H54 (cell line): ENCODE measurements at regions not wholly inside any gene's neighbourhood (a gene's known extent, or its start where the extent isn't known, plus 50 kb on each side); places are given as distances from the start of the nearest gene placed in this dataset.
"Not testable (repeated sequence)": the region's sequence is repeated elsewhere in the genome, so short reads cannot be mapped to it uniquely, and the experiment has no call there.

Experiments used
- DNase-seq: peaks from one replicate; pipeline ENCODE4 v3.0.0; 2011; ENCODE audit warnings: low spot score, mixed read lengths; ENCODE audit not compliant: insufficient read length
- FAIRE-seq: peaks from 3 replicates; lab custom pipeline; 2011; peaks lifted over from hg19 to GRCh38; lab: Jason Lieb, UNC
- POLR2A ChIP-seq: IDR thresholded peaks from 2 replicates; pipeline ENCODE4 v1.6.1; 2011; ENCODE audit warnings: low read depth, mild to moderate bottlenecking, low read length

DNA sequence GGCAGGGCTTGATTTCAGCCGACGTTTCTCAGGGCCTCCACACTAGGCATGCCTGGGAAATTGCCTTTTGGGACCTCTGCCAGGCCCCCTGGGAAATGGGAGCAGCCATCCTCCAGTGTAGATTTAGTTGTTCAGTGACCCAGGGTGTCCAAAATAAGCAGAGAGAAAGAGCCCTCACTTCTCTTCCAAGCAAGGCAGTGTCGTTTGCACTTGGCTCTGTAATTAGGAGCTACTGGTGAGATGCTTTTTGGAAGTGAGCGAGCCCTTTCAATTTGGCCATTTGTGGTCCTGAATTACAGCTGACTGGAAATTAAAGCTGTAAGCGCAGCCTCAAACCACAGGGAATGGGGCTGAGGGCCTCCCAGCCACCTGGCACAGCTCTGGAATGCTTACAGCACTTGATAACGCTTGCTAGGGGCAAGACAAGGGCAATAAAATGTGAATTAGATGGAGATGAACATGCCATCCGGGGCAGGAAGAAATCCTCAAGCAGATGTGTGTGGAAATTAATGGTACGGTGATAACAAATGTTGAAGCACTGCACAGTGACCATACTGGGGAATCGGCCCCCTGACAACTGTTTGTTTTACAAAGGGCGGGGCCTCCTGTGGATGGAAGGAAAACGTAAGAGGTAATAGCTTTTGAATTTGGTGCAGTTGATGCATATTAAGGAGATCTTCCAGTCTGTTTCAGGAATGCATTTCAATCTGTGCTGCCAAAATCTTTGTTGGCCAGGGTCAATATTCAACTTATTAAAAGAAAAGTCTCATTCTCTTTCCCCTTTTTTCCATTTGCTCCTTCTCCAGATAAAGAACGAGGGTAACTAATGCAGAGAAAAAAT is 173.1 kb downstream of the UXS1 start:
- no peak for TF ChIP-seq POLR2A
- no peak for DNase-seq
- FAIRE-seq, result no peak

DNA sequence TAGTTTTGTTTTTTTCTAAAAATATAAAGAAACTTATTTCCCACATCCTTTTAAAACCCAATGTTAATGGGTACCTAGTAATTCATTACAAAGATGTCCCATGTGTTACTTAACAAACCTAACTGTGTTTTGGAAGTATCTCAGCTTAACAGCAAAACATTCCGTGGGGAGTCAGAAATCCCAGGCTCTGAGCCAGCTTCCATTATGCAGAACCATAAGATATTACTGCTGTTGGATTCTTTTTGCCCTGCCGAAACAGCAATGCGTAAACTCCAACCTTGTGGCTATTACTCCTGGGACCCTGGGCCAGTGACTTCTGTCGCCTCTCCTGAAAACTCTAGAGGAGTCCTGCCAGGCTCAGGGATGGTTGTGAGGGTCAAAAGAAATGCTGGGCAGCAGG is 174.1 kb downstream of the UXS1 start:
- no peak for TF ChIP-seq POLR2A
- FAIRE-seq (no peak), DNase-seq (no peak)

DNA sequence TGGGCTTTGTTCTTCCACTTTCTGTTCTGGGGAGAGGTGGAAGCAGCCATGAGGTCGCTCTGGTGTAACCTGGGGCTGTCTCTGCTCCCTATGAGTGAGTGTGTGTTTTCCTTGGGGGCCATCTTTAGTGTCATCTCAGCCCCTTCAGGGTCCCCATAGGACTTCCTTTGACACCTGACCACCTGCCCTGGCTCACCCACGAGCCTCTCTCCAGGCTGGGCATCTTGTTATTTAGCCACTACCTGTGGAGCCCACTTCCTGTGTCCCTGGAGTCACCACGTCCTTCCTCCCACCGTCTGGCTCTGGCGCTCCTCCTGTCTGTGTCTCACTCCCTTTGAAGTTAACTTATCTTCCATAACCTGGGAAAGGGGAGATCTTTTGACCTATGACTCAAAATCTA is 176.0 kb downstream of the UXS1 start:
- FAIRE-seq (no peak), DNase-seq (no peak)
- TF ChIP-seq POLR2A, result no peak

DNA sequence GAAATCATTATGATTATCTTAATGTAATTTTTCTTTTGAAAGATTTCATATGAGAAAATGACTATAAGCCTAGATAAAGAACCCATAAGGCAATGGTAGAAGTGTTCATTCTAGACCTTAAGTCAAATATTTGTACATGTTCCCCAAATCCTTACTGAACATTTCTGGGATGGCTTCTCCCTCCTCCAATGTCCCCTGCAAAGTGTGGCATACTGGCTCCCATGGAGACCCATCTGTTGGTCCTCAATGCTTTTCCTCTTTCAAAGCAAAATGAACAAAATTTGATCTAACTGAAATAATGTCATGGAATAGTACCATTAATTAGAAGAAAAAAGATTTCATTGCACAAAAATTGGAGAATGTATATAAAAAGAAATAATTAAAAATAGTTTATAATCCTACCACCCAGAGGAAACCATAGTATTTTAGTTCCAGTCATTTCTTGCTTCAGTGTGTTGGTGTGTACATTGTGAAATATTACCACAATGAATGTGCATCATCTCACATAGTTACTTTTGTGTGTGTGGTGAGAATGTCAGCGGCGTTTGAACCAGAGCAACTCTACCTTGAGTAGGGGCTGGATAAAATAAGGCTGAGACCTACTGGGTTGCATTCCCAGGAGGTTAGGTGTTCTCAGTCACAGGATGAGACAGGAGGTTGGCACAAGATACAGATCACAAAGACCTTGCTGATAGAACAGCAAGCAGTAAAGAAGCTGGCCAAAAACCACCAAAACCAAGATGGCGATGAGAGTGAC is 181.3 kb downstream of the UXS1 start:
- no peak for DNase-seq
- TF ChIP-seq POLR2A, result no peak
- FAIRE-seq, result no peak

DNA sequence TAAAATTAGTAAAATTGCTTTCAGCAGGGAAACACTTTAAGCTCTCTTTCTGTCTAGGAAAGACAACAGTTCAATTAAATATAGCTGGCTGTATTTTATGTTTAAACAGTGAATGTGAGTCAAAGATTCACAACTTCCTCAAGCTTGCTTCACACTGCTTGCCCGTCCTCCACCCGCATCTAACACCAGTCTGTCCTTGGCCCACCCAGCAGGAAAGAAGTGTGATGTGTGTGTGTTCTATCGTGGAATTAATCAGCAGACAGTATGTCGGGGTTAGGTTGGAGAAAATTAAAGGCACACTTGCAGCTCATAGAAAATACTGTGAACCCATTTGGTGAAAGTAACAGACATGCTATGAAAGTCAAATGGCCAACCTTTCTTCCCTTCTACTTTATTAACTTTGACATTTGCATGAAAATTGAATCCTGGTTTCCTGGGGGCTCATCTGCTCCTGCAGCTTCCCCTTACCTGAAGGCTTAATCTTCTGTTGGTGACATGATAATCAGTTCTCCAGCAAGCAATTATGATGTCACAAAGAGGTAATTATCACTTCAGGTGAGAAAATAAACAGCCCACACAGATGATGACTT is 182.0 kb downstream of the UXS1 start:
- FAIRE-seq (no peak), DNase-seq (no peak)
- TF ChIP-seq POLR2A, result no peak

DNA sequence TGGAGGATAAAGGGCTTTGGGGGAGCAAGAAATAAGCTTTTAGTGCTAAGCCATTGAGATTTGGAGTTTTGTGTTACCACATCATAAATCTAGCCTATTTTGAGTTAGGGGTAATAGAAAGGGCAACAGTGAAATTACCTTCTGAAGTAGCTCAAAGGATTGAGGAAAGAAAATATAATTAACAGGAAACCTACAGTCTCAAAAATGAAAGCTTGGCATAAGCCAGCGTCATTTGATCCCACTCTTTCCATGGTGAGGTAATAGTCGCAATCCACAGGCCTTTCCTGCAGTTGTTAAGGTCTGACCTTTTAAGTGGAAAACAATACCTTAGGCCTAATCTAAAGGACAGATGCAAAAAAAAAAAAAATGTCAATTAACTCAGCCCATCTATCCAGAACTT is 182.7 kb downstream of the UXS1 start:
- FAIRE-seq (no peak), DNase-seq (no peak)
- TF ChIP-seq POLR2A, result no peak

DNA sequence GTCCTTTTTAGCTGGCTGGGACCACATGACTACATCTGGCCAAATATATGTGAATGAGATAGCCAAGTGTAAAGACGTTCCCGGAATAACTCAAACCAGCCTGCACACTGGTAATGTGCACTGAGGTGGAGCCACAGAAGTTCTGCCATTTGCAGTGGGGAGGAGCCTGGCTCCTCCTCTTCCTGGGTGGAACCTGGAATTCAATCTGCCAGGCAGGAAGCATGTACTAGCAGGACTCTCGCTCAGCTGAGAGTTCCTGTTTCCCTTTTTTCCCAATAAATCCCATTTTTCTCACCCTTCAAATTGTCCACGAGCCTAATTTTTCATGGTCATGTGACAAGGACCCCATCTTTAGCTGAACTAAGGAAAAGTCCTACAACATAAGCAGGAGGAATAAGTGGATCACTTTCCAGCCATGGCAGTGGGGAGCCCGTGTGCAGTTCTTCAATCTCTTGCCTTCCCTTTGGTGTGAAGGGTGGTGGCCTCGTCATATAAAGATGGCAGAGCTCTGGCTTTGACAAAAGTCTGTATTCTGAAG is 183.2 kb downstream of the UXS1 start:
- DNase-seq (no peak), FAIRE-seq (no peak)
- TF ChIP-seq POLR2A, result no peak

DNA sequence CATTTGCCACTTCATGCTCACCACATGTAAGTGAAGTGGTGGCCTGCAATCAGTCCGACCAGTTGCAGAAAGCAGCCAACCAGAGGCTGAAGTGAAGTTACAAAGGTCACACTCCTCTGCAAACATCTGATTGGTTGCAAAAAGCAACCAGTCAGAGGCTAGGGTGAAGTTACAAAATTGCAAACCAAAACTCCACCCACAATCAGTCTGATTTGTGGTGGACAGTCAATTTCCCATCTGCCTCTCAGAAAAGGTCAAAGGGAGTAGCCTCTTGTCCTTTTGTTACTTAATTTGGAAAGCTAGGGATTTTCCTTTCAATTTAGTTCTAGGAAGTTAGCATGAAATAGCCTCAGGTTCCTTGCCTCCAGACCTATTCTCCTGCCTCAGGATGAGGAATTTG is 185.0 kb downstream of the UXS1 start:
- FAIRE-seq, result no peak
- no peak for TF ChIP-seq POLR2A
- no peak for DNase-seq

DNA sequence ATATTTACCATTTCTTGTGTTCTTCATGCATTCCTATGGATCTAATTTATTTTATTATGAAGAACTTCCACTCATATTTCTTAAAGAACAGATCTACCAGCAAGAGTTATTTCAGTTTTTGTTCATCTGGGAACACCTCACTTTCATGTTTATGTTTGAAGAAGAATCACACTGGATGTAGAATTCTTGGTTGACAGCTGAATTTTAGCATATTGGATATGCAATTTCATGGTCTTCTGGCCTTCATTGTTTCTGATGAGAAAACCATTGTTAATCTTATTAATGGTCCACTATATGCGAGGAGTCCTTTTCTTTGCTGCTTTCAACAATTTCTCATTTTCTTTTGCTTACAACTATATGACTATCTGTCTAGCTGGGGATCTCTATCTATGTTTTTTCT is 189.2 kb downstream of the UXS1 start:
- DNase-seq (no peak), FAIRE-seq (no peak)
- no peak for TF ChIP-seq POLR2A

DNA sequence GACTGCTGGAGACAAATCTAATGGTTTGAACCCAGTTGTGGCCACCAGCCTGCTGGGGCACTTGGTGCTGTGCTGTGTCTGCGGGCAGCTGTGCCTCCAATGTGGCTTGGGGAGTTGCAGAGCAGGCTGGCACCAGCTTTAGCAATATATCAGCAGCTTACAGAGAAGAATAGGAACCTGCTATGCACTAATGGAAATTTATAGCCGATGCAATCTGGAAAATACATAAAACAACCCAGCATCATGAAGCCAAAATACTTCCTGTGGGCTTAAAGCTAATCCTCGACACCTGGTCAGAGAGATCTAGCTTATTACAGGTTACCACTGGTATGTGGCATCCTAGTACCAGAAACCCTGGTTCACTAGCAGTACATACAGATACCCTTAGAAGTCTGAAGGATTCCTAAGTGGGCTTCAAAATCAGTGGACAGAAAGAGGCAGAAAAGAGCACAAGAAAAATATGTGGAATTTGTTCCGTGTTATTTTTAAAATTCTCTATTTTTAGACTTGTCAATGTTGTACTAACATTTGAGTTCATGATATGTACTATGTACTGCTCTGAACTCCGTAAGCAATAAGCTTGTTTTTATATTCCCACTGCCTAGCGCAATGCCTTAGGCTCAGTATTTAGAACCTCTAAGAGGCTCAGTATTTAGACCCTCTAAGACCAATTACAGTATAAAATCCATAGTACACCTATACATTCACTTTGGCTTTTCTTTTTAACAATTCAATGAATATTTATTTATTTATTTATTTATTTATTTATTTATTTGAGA is 194.7 kb downstream of the UXS1 start:
- no peak for FAIRE-seq

DNA sequence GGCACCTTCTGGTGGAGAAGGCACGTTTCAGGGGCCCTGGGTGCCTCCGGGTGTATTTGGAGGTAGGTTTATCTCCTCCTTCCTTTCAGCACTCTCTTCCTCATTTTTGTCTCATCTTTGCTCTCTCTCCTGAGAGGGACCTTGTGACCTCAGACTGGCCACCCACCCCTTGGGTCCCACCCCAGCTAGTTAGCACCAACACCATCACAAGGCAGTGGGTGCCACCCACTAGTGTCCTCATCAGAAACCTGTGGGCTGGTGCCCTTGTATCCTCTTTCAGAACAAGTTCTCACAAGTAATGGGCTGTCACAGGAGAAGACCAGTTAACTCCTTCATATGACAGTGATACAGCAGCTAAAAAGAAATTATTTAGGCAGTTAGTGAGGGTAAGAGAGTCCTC is 196.4 kb downstream of the UXS1 start:
- FAIRE-seq, result no peak
- no peak for DNase-seq
- no peak for TF ChIP-seq POLR2A

More for the DNA sequence above, 194.7 kb downstream of the UXS1 start:
- TF ChIP-seq POLR2A, result no peak
- DNase-seq, result no peak

DNA sequence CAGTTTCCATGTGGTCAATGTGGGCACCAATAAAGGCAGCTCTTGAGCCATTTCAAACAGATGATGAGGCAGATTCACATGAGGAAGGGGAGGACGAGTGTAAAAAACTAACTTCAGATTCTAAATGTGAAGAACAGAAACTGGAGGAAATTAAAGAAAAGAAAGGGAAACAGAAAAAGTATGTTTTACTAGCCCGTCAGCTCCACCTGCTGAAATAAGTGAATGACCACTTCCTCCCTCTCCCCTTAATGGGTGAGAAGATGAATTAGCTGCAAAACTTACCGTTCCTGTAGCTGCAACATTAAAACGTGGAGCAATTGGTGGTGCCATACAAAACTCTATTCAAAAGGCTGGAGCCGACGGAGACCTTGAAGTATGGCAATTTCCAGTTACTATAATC is 203.5 kb downstream of the UXS1 start:
- FAIRE-seq (no peak), DNase-seq (no peak)
- no peak for TF ChIP-seq POLR2A

DNA sequence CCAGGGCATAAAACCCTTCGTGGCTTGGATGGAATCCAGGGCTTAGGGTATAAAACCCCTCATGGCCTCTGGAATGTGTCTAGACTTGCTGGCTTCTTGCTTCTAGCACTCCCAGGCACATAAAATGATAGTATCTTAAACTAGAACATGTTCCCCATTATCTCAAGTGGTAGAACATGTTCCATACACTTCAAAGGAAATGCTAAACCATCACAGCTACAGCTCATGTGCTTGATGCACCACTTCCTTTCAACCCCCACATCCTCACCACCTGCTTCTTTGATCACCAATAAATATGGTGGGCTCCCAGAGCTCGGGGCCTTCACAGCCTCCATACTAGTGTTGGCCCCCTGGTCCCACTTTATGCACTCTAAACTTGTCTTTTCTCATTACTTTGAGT is 204.3 kb downstream of the UXS1 start:
- not testable (repeated sequence) for DNase-seq, FAIRE-seq

DNA sequence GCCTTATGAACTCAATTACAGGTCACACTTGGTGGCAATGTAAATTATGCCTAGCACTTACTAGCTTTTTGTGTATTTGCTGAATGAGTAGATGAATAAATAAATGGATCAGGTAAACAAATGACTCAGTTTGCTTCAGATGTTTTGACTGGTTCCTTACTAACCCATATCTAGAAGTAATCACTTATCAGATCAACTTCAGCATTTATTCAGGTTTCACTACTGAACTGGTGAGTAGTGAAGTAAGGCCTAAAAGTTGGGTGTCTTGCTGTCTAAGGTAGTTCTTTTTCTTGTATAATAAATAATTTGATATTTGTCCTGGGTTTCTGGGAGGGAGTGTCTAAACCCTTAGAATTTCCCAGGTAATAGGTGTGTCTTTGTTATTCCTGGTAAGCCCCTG is 205.0 kb downstream of the UXS1 start:
- DNase-seq (no peak), FAIRE-seq (no peak)
- TF ChIP-seq POLR2A, result no peak
